ENCODE measurements at regions not wholly inside any gene's neighbourhood (a gene's known extent, or its start where the extent isn't known, plus 50 kb on each side); places are given as distances from the start of the nearest gene placed in this dataset.

- no peaks in the 10 kb centered on the region for H3K9me3 ChIP-seq (ENCODE audit: control insufficient read depth, low read length, poor library complexity, severe bottlenecking)
- Mint-ChIP-seq H3K4me3 (no peak overlapping the region), H3K4me1 (peaks cover 9% of the 10 kb centered on the region), H3K27ac (no peak overlapping the region), H3K36me3 (ENCODE audit: low read depth) (peaks cover 2% of the 10 kb centered on the region), H3K27me3 (no peaks in the 10 kb centered on the region)
- ATAC-seq: no peak
- DNase-seq: no peak
Measured at GRCh38 chr13:99863789-99864626, 107.6 kb downstream of the ZIC5 start.

DNA sequence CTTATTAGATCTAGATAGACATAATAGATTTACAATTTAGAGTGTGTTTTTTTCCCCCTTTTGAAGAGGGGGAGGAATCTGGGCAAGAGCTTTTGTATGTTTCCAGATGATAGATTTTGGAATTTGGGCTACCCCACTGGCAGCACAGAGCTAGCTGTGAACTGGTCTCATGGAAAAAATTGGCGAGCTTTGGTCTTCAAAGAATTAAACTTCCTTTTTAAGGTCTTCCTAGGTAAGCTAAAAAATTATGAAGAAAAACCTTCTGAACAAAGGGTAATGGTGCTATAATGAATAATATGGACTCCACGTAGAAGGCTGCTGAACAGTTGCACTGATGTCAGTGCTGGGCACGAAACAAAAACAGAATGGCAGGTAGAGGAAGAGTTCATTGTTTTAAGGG, 109.3 kb downstream of the ZIC5 start:
- ATAC-seq: no peak
- H3K4me3 Mint-ChIP-seq: no peak overlapping the region
- H3K27ac Mint-ChIP-seq: no peak overlapping the region
- H3K4me1 Mint-ChIP-seq: peaks cover 12% of the 10 kb centered on the region
- DNase-seq: no peak
- H3K27me3 Mint-ChIP-seq: no peaks in the 10 kb centered on the region
- H3K36me3 Mint-ChIP-seq (ENCODE audit: low read depth): peaks cover 2% of the 10 kb centered on the region
- H3K9me3 ChIP-seq (ENCODE audit: control insufficient read depth, low read length, poor library complexity, severe bottlenecking): no peaks in the 10 kb centered on the region

DNA sequence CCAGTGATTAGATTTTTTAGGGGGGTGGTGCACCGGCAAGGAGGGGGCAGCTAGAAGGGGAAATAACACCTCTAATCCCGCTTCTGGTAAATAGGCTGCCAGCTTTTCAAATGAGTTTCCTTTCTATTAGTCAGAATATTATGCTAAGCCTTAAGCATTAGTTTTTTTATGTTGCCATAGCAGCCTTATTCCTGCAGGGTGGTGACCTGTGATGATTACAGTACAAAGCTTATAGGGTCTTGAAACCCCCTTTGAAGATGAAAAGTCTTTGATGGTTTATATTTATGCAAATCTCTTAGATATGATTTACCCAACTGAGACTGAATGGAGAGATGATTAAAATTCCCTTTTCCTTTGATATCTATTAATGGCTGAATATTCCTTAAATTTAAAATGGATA, 109.8 kb downstream of the ZIC5 start:
- DNase-seq: no peak
- Mint-ChIP-seq H3K27ac (no peak overlapping the region), H3K36me3 (ENCODE audit: low read depth) (peaks cover 2% of the 10 kb centered on the region)

GRCh38 chr13:99860745-99861144, 110.8 kb downstream of the ZIC5 start:
- H3K9me3 ChIP-seq (ENCODE audit: control insufficient read depth, low read length, poor library complexity, severe bottlenecking): no peaks in the 10 kb centered on the region
- Mint-ChIP-seq H3K36me3 (ENCODE audit: low read depth) (peaks cover 2% of the 10 kb centered on the region), H3K4me3 (no peak overlapping the region), H3K4me1 (peaks cover 12% of the 10 kb centered on the region), H3K27me3 (no peaks in the 10 kb centered on the region), H3K27ac (no peak overlapping the region)
- ATAC-seq: no peak
- no peak for DNase-seq

More for the DNA sequence above, 109.8 kb downstream of the ZIC5 start:
- H3K9me3 ChIP-seq (ENCODE audit: control insufficient read depth, low read length, poor library complexity, severe bottlenecking): no peaks in the 10 kb centered on the region
- H3K4me3 Mint-ChIP-seq: no peak overlapping the region
- H3K27me3 Mint-ChIP-seq: no peaks in the 10 kb centered on the region
- H3K4me1 Mint-ChIP-seq: peaks cover 12% of the 10 kb centered on the region
- no peak for ATAC-seq

- Mint-ChIP-seq H3K27me3 (no peaks in the 10 kb centered on the region), H3K4me1 (peaks cover 12% of the 10 kb centered on the region), H3K36me3 (ENCODE audit: low read depth) (peaks cover 2% of the 10 kb centered on the region), H3K27ac (no peak overlapping the region), H3K4me3 (peak overlapping the region; percentile 45)
- no peaks in the 10 kb centered on the region for H3K9me3 ChIP-seq (ENCODE audit: control insufficient read depth, low read length, poor library complexity, severe bottlenecking)
- no peak for DNase-seq
- no peak for ATAC-seq
Measured at GRCh38 chr13:99859178-99860177, 112.1 kb downstream of the ZIC5 start.

DNA sequence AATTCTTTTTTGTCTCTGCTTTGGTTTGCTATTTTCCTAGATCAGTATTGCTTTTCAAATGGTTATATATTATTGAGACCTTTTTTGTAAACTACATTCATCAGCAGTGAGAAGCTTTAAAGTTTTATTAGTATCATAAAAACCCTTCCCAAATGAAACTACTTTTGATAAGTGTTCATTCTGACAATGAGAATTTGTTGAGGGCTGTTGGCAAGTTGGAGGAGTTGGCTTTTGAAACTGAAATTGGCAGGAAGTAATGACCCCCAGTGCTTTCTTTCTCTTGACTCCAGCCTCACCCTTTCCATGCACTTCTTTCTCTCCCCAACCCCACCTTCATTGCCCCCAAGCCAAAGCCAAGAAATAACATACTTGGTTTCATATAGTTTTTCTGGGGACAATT, 113.8 kb downstream of the ZIC5 start:
- H3K27ac Mint-ChIP-seq: peak overlapping the region; percentile 49
- no peak for ATAC-seq
- DNase-seq: no peak
- no peak overlapping the region for H3K4me3 Mint-ChIP-seq
- H3K27me3 Mint-ChIP-seq: no peaks in the 10 kb centered on the region
- H3K9me3 ChIP-seq (ENCODE audit: control insufficient read depth, low read length, poor library complexity, severe bottlenecking): no peaks in the 10 kb centered on the region
- H3K36me3 Mint-ChIP-seq (ENCODE audit: low read depth): peaks cover 2% of the 10 kb centered on the region
- peaks cover 12% of the 10 kb centered on the region for H3K4me1 Mint-ChIP-seq

GRCh38 chr13:99855526-99856420, 115.8 kb downstream of the ZIC5 start:
- no peak overlapping the region for H3K27ac Mint-ChIP-seq
- ATAC-seq: no peak
- H3K4me3 Mint-ChIP-seq: no peak overlapping the region
- no peaks in the 10 kb centered on the region for H3K9me3 ChIP-seq (ENCODE audit: control insufficient read depth, low read length, poor library complexity, severe bottlenecking)
- peaks cover 12% of the 10 kb centered on the region for H3K4me1 Mint-ChIP-seq
- H3K27me3 Mint-ChIP-seq: no peaks in the 10 kb centered on the region
- no peak for DNase-seq
- no peaks in the 10 kb centered on the region for H3K36me3 Mint-ChIP-seq (ENCODE audit: low read depth)

- H3K36me3 Mint-ChIP-seq (ENCODE audit: low read depth): no peaks in the 10 kb centered on the region
- no peaks in the 10 kb centered on the region for H3K9me3 ChIP-seq (ENCODE audit: control insufficient read depth, low read length, poor library complexity, severe bottlenecking)
- peaks cover 7% of the 10 kb centered on the region for H3K4me1 Mint-ChIP-seq
- no peak overlapping the region for H3K4me3 Mint-ChIP-seq
- DNase-seq: no peak
- ATAC-seq: no peak
- H3K27me3 Mint-ChIP-seq: no peaks in the 10 kb centered on the region
- H3K27ac Mint-ChIP-seq: no peak overlapping the region
Measured at GRCh38 chr13:99854366-99854765, 117.2 kb downstream of the ZIC5 start.

GRCh38 chr13:99847318-99847750, 124.2 kb downstream of the ZIC5 start:
- H3K9me3 ChIP-seq (ENCODE audit: control insufficient read depth, low read length, poor library complexity, severe bottlenecking): no peaks in the 10 kb centered on the region
- no peak for DNase-seq
- Mint-ChIP-seq H3K4me1 (no peaks in the 10 kb centered on the region), H3K36me3 (ENCODE audit: low read depth) (no peaks in the 10 kb centered on the region), H3K4me3 (no peak overlapping the region), H3K27me3 (no peaks in the 10 kb centered on the region), H3K27ac (no peak overlapping the region)
- ATAC-seq: no peak

GRCh38 chr13:99845161-99845874, 126.2 kb downstream of the ZIC5 start:
- Mint-ChIP-seq H3K36me3 (ENCODE audit: low read depth) (peaks cover 2% of the 10 kb centered on the region), H3K27ac (no peak overlapping the region), H3K4me1 (peaks cover 8% of the 10 kb centered on the region), H3K27me3 (no peaks in the 10 kb centered on the region), H3K4me3 (no peak overlapping the region)
- DNase-seq (no peak), ATAC-seq (no peak)
- H3K9me3 ChIP-seq (ENCODE audit: control insufficient read depth, low read length, poor library complexity, severe bottlenecking): no peaks in the 10 kb centered on the region

- Mint-ChIP-seq H3K4me3 (no peak overlapping the region), H3K4me1 (peaks cover 8% of the 10 kb centered on the region), H3K27me3 (no peaks in the 10 kb centered on the region), H3K36me3 (ENCODE audit: low read depth) (peaks cover 2% of the 10 kb centered on the region), H3K27ac (no peak overlapping the region)
- H3K9me3 ChIP-seq (ENCODE audit: control insufficient read depth, low read length, poor library complexity, severe bottlenecking): no peaks in the 10 kb centered on the region
- DNase-seq (no peak), ATAC-seq (no peak)
Measured at GRCh38 chr13:99844421-99844820, 127.1 kb downstream of the ZIC5 start.

DNA sequence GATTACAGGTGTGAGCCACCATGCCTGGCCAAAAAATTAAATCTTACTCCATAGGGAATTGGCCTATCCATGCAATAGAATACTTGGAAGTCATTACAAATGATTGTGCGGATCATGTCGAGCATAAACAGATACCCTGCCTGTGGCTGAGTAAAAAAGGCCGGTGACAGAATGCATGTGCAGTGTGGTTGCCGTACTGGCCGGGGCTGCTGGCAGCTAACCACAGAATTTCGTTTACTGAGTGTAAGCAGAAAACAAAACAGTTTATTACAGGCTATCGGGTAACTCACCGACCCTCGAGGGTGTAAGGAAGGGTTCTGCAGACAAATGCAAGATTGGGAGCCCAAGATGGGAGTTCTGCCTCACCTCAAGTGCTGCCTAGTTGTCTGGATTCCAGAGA, 127.7 kb downstream of the ZIC5 start:
- Mint-ChIP-seq H3K4me1 (peaks cover 8% of the 10 kb centered on the region), H3K27ac (no peak overlapping the region), H3K27me3 (no peaks in the 10 kb centered on the region), H3K4me3 (no peak overlapping the region), H3K36me3 (ENCODE audit: low read depth) (peaks cover 4% of the 10 kb centered on the region)
- no peak for DNase-seq
- no peak for ATAC-seq
- no peaks in the 10 kb centered on the region for H3K9me3 ChIP-seq (ENCODE audit: control insufficient read depth, low read length, poor library complexity, severe bottlenecking)

Measured in T-helper 17 cell (primary cell).